Fibroblast of skin of right biceps (primary cell): ENCODE measurements at regions not wholly inside any gene's neighbourhood (a gene's known extent, or its start where the extent isn't known, plus 50 kb on each side); places are given as distances from the start of the nearest gene placed in this dataset.

Experiments used
- DNase-seq: peaks from one replicate; pipeline ENCODE4 v3.0.0-alpha.2; 2013

GRCh38 chr1:168455764-168456163 is 88.0 kb downstream of the XCL2 start:
- peak; percentile 30 for DNase-seq

GRCh38 chr1:168454211-168454815 is 89.5 kb downstream of the XCL2 start:
- DNase-seq: peak; percentile 84

GRCh38 chr1:168453056-168453455 is 90.7 kb downstream of the XCL2 start:
- no peak for DNase-seq

GRCh38 chr1:168452329-168452728 is 91.5 kb downstream of the XCL2 start:
- no peak for DNase-seq

GRCh38 chr1:168447871-168448270 is 95.9 kb downstream of the XCL2 start:
- no peak for DNase-seq

- DNase-seq: no peak
Measured at GRCh38 chr1:168446081-168446480, 97.7 kb downstream of the XCL2 start.

GRCh38 chr1:168443899-168444298 is 99.9 kb downstream of the XCL2 start:
- no peak for DNase-seq

GRCh38 chr1:168443356-168443755 is 100.4 kb downstream of the XCL2 start:
- no peak for DNase-seq

- DNase-seq: no peak
Measured at GRCh38 chr1:168442931-168443330, 100.9 kb downstream of the XCL2 start.

- DNase-seq: no peak
Measured at GRCh38 chr1:168441745-168442144, 102.1 kb downstream of the XCL2 start.

GRCh38 chr1:168439456-168440375 is 104.1 kb downstream of the XCL2 start:
- peak; percentile 83 for DNase-seq

- no peak for DNase-seq
Measured at GRCh38 chr1:168438626-168439025, 105.2 kb downstream of the XCL2 start.

- no peak for DNase-seq
Measured at GRCh38 chr1:168437821-168438220, 106.0 kb downstream of the XCL2 start.

GRCh38 chr1:168435439-168435838 is 108.4 kb downstream of the XCL2 start:
- DNase-seq: no peak

GRCh38 chr1:168433238-168433637 is 110.6 kb downstream of the XCL2 start:
- no peak for DNase-seq

GRCh38 chr1:168431882-168432281 is 111.9 kb downstream of the XCL2 start:
- DNase-seq: no peak

- no peak for DNase-seq
Measured at GRCh38 chr1:168430321-168430720, 113.5 kb downstream of the XCL2 start.

GRCh38 chr1:168428063-168428731 is 115.6 kb downstream of the XCL2 start:
- DNase-seq: peak; percentile 46

- DNase-seq: no peak
Measured at GRCh38 chr1:168427051-168427450, 116.7 kb downstream of the XCL2 start.

GRCh38 chr1:168424281-168424680 is 119.5 kb downstream of the XCL2 start:
- no peak for DNase-seq

GRCh38 chr1:168422203-168422847 is 121.5 kb downstream of the XCL2 start:
- no peak for DNase-seq

GRCh38 chr1:168421399-168422004 is 122.3 kb downstream of the XCL2 start:
- DNase-seq: no peak

GRCh38 chr1:168420177-168420576 is 123.6 kb downstream of the XCL2 start:
- no peak for DNase-seq
